Limb (tissue), 2 donors: ENCODE measurements at regions not wholly inside any gene's neighbourhood (a gene's known extent, or its start where the extent isn't known, plus 50 kb on each side); places are given as distances from the start of the nearest gene placed in this dataset.

Source experiments
- DNase-seq, 2 donors: peaks; one replicate each; pipeline ENCODE4 v3.0.0-alpha.2; 2016; ENCODE audit errors: extremely low spot score in 2 of 2

DNA sequence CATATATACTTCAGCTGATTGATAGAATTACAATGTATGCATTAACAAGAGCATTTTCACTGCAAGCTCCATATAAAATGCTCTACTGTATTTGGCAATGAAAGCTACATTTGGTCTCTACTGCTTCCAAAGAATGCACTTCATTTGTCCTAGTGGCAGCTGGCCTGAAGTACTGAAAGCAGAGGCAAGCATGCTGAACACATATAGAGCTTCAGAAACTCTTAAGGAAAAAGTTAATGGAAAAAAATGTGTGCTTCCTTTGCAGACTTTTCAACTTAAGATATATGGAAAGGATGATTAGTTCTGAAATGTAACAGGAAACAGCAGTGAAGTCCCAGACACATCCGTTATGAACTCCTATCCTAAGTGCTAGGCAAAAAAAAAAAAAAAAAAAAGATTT, 537.1 kb upstream of the POM121L12 start:
- peak in 1 of 2 donors; percentile 81 for DNase-seq

DNA sequence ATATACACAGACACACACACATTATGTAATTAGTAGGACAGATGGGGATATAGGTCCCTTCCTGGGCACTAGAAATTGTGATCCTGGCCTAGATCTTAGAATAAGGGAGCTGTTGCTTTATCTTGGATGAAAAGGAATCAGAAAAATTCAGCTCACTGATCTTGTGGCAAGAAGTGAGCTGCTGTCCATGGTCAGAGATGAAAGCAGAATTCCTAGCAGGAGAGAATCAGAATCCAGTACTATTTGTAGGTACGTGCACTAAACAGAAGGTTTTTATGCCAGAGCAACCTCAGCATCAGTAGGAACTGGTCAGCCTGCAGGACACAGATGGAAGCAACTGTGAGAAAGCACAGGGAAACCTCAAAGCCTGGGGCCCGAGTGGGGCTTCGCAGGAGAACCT, 549.2 kb upstream of the POM121L12 start:
- no peak for DNase-seq

DNA sequence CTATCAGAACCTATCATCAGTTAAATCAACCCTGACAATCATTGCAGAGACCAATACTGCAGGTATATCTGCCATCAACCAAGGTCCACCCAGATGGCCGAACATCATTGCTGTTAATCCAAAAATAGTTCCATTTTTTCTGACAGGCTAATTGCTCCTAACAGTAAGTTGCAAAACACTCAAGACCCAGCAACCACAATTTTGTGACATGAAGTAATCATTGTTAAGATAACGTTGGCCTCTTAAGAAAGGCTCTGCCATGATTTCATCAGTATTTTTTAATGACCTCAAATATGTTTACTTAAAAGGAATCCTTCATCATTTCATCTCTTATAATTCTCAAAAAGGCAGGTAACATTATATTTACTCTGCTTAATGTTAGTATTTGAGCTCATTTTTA, 553.4 kb upstream of the POM121L12 start:
- DNase-seq, result no peak

DNA sequence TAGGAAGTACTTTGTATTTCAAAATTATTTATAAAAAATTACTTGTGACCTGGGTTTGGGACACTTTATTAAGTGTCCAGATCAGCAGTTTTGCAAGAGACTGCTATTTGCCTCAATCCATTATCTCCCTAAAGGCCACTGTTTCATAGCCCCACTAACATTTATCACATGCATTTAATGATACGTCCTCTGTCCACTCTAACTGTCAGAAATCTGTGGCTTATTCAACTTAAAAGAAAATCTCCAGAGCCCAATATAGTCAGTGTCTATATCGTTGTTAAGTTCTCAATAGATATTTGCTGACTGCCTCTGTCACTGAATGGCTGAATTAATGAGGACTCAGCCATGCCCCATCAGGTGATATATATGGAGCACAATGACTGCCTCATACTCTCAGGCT, 553.9 kb upstream of the POM121L12 start:
- DNase-seq, result no peak

DNA sequence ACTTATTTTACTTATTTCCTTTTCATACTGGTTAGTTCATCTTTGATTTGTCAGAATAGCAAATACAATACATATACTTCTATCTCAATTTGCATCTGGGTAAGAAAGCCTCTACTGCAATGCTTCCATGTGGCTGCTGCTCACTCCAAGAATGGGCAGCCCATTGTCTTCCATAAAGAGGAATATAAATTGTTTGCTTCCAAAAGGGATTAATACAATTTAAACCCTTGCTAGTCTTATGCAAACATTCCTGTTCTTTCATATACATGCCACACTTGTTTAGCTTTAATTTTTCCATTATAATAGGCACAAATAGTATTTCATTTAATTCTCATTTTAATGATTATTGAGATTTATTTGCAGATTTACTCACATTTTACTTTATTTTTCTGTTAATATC, 555.4 kb upstream of the POM121L12 start:
- no peak for DNase-seq

DNA sequence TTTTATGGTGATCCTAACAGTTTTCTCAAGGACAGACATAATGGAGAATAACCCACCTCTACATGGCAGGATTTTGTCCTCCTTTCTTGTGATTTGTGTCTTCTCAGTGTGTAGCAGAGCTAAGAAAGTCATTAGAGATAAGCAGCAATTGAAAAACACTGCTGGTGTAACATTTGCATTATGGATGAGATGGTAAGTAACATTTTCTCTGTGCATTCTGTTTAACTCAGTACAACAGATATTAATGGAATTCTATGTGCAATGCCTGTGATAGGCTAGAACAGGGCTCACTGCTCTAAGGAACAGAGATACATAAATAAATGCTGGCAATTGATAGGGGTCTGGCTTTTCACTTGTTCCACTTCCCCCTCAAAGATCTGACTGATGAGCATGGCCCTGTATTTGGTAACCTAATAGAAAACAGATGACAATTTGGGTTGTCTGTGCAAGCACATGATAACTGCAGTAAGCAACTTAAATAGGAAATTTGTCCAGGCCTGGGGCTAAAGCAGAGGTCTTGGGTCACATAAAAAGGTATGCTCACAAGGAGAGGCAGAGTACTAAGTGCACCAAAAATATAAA, 560.3 kb upstream of the POM121L12 start:
- DNase-seq, result no peak

DNA sequence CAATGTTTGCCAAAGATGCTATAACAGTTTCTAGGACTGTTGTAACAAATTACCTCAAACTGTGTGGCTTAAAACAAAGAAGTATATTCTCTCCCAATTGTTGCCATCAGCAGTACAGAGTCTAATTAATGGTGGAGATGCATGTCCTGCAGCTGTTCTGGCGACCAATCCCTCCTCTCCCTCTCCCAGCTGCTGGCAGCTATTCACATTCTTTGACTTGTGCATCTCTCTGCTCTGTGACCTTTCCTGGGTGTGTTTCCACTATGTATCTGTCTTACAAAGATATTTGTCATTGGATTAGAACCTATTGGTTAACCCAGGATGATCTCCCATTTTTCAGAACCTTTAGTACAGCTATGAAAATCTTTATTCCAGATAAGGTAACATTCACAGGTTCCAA, 561.7 kb upstream of the POM121L12 start:
- peak in 1 of 2 donors; percentile 22 for DNase-seq

DNA sequence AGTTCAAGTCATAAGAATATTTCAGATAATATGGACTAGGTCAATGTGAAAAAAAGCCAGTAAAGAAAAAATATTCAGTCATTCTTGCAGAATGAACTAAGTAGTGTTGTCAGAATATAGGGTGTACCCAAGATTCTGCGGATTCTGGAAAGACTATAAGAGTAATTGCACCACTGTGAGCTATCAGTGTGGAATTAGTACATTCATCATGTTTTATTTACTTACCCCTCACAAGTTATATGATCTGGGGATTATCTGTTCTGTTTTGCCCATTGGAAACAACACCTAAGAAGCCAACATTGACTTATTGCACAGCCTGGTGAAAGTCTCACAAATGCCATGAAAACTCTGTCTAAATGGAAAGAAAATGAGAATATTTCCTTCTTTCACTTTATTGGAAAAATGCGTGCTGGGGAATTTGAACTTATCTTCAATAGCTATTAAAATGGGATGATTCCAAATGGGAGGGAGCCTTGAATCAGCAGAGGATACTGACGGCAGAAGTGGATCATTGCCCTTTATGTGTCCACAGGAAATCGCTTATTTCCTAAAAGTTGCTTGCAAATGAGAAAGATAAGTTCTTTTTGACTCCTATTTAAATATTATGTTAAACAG, 563.3 kb upstream of the POM121L12 start:
- DNase-seq, result no peak

DNA sequence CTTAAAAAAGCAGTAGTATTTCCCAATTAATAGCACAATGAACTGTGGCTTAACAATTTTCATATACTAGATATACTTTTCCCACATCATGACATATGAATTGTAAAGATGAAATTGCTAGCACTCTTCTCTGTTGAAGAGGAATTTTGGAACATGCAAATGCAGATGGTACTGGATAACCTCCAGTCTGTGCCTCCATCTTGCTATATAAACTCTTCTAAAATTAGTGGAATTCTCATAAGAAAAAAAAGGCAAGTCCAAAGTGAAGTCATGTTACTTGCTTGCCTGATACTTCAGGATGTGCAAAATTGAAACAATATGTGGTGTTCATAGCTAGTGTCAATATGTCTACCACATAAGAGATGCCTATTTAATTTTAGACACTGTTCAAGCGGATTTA, 570.2 kb upstream of the POM121L12 start:
- no peak for DNase-seq

DNA sequence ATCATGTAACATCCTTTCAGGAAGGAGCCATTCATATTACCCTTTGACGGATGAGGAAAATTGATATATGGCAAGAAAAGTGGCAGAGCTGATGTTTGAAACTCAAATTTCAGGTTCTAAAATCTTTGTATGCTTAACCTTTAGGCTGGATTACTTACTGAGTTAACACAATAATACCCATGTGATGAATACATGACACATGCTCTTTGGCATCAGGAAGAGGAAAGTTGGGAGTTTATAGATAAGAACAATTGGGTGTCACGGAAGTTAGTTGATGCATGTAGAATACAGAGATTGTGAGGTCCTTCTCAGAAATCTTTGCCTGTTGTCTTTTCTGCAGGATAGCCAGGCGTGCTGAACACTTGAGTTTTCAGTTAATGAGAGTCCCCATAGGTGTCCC, 572.1 kb upstream of the POM121L12 start:
- no peak for DNase-seq

DNA sequence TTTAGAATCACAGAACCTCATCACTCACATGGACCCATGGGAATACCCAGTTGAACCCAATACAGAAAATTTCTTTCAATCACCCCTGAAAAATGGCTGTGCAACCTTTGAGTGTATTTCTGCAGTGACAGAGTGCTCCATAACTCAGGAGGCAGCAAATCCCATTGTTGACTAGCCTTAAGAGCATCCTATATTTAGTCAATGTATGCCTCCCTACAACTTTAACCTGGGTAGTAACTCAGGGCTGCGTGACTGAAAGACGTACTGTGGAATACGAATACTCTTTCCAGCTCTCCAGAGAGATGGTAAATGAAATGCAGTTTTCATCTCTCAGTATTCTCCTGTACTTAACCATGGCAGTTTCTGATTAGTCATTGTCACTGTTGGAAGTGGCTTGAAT, 573.0 kb upstream of the POM121L12 start:
- no peak for DNase-seq

DNA sequence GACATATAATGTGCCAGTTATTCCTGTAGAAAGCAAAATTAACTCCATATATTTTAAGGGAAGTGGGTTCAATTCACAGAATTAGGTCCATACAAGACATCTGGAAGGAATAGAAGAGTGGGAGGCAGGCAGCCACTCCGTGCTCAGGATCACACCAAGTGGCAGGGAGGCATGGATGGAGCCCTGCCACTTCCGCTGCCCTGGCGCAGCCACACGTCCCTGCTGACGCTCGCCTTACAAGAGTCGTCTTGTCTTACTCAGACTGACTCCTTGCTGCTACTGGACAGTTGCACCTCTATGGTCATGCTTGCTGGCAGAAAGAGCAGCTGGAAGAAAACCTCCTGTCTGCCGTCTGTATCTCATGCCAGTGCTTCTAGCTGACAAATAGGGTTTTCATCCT, 579.9 kb upstream of the POM121L12 start:
- no peak for DNase-seq

DNA sequence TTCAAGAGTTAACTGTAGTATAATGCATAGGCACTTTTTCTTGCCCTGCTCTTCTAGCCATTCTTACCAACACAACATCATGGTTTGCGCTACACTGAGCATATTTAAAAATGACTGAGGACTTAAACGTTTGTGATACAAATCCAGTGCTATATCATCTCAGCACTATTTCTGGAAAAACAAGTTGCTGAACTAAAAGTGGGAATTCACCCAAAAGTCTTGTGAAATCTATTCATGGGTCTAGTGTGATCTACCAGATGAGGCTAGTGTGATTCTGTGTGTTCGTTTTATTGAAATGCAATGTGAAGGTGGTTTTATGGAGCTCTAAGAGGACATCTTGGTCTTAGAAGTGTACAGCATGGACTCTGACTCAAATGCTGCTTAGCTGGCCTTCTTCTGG, 584.6 kb upstream of the POM121L12 start:
- DNase-seq, result no peak

DNA sequence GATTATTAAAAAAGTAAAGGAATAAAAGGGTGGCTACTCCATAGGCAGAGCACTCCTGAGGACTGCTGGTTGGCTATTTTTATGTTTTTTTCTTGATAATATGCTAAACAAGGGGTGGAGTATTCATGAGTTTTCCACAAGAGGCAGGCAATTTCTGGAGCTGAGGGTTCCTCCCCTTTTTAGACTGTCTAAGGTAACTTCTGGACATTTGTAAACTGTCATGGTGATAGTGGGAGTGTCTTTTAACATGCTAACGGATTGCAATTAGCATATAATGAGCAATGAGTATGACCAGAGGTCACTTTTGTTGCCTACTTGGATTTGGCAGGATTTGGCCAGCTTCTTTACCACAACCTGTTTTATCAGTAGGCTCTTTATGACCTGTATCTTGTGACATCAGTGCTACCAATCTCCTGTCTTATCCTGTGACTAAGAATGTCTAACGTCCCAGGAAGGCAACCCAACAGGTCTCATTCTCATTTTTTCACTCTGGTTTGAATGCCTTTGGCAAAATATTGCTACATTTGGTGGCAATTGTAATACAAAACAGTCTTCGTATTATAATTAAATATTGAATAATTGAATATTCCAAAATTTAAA, 587.8 kb upstream of the POM121L12 start:
- no peak for DNase-seq

DNA sequence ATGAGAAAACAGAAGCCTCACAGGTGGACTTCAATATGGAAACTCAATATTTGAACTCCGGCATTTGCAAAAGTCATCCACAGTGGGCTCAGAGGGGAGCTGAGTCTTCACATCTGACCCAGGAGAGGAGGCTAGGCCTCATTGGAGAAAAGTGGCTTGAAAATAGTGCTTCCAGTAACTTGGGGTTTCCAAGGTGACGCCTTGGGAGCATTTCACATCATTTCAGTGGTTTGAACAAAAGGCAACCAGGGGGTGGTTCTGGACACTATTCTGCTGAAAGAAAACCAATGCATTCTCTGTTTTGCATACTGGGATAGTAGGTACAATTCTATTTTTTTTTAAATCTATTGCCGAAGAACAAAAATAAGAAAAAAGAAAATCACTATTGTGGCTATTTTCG, 599.2 kb upstream of the POM121L12 start:
- DNase-seq, result no peak

DNA sequence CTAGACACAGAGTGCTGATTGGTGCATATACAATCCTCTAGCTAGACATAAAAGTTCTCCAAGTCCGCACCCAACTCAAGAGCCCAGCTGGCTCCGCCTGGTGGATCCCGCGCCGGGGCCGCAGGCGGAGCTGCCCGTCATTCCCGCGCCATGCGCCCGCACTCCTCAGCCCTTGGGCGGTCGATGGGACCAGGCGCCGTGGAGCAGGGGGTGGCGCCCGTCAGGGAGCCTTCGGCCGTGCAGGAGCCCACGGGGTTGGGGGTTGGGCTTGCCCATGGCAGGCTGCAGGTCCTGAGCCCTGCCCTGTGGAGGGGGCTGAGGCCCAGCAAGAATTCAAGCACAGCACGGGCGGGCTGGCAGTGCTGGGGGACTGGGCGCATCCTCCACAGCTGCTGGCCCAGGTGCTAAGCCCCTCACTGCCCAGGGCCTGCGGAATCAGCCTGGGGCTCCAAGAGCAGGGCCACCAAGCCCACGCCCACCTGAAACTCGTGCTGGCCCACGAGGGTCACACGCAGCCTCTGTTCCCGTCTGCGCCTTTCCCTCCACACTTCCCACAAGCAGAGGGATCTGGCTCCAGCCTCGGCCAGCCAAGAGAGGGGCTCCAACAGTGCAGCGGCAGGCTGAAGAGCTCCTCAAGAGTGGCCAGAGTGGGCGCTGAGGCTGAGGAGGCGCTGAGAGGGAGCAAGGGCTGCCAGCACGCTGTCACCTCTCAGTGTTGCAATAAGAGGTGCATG, 604.2 kb upstream of the POM121L12 start:
- DNase-seq, result no peak

DNA sequence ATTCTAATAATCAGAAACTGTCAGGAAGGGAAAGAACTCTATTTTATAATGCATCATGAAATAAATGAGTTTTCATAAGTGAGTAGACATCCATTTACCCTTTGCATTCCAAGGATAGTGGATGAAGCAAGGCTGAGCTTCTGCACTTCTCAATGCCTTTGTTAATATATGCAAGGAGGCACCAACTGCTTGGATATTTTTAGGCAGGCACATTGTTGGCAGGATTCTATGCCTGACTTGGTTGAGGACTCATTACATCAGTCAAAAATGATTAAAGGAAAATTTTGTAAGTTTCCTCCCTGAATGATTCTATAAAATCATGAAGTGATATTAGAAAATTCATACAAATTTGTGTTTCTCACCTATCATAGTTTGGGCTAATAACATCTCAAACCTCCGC, 612.2 kb upstream of the POM121L12 start:
- no peak for DNase-seq

DNA sequence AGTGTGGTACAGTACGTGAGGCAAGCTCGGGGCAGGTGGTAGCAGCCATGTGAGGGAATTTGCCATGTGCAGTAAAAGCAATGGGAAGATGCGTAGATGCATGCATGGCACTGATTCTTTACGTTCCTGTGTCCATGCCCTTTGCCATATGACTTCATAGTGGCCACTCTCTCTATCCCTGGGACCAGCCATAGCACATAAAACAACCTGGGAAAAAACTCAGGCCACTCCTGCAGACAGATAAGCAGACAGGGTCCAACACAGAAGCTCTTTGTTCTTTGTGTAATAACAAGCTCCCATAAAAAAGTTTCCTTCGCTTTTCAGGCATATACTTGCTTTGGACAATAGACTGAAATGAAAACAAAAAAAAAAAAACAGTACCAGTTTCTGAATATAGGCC, 622.4 kb upstream of the POM121L12 start:
- no peak for DNase-seq

DNA sequence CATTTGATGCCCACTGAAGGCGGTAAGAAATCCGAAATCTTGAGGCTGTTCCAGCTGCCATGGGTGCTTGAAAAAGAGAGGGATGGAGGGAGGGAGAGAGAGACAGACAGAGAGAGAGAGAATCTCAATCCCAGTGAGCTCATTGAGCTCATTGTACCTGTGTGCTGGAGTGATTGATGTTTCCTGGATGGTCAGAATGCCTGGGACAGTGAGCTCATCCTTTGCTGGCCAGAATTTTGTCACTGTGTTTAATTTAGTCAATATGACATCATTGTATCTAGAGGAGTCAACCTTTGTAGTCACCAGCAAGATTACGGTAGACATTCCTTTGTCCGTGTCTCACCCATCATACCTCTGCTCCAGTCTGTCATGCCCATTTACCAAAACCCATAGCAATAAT, 625.4 kb upstream of the POM121L12 start:
- DNase-seq, result no peak

DNA sequence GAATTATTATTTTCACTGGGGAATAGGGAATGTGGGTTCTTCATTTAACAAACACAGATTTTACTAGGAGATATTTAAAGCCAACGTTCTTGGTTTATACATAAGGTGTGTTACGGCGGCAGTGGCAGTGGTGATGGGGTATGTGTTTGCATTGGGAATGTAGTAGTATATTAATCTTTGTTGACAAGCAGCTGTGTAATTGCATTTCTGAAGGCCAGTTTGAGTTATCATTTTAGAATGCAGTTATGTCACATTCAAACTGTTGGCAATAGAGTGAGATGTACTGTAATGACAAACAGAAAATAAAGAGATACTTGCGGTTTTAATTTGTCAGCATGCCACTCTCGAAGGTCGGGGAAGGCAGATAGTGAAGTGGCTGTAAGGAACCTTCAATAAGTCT, 628.6 kb upstream of the POM121L12 start:
- DNase-seq, result no peak

DNA sequence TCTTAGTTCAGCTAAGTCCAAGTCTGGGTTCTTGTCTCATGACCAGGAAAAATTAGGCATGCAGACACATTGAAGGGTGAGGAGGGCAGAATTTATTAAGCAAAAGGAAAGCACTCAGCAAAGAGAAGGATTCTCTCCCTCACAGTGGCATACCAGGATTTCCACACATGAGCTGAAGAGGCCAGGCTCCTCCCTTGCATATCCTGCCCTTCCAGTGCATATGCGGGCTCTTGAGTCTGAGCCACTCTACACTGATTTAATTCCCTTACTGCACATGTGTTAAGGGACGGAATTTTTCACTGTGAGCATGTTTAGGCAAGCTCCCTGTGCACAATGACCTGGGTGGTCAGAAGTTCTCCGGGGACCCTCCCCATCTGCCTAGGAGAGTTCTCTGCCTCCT, 652.7 kb upstream of the POM121L12 start:
- no peak for DNase-seq

DNA sequence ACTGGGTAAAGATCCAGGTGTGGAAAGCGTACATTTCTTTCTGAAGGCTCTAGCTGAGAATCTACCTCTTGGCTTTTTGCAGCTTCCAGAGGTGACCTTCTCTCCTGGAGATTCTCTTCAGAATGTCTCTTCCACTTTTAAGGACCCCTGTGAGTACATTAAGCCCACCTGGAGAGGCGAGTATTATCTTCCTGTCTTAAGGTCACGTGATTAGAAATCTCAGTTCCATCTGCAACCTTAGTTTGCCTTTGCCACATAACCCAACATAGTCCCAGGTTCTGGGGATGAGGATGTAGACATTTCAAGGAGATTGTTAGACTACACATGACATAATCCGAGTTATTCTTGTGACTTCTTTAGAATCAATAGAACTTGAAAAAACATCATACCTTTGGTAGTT, 665.5 kb upstream of the POM121L12 start:
- DNase-seq, result no peak

DNA sequence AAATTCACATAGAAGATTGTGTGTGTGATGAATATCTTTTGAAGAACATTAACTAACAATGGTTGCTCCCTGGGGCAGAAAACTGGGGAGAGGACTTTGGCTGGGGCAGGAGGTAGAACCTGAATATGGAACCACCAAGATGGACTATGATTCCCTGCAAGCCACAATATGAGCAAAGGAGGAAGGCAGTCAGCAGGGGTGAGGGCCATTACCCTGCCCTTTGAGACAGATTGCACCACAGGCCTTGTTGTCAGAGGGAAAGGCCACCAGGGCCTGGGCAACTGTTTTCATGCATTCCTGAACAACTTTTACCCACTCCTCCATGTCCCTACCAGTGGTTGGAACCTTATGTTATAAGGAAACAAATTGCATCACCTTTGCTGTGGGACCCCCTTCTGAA, 670.1 kb upstream of the POM121L12 start:
- no peak for DNase-seq
